ENCODE measurements at regions not wholly inside any gene's neighbourhood (a gene's known extent, or its start where the extent isn't known, plus 50 kb on each side); places are given as distances from the start of the nearest gene placed in this dataset.

GRCh38 chr2:103361712-103362111 lies 599.9 kb downstream of the TMEM182 start:
- TF ChIP-seq CTCF (IDR thresholded peaks at IDR 0.05; ENCODE audit: borderline replicate concordance, extremely low read depth, low read length, poor library complexity, severe bottlenecking) (no peak), EZH2 (IDR thresholded peaks at IDR 0.05; ENCODE audit: borderline replicate concordance, low read depth, low read length, severe bottlenecking) (no peak)

All from DND-41 (cell line).